ENCODE measurements at regions not wholly inside any gene's neighbourhood (a gene's known extent, or its start where the extent isn't known, plus 50 kb on each side); places are given as distances from the start of the nearest gene placed in this dataset.

DNA sequence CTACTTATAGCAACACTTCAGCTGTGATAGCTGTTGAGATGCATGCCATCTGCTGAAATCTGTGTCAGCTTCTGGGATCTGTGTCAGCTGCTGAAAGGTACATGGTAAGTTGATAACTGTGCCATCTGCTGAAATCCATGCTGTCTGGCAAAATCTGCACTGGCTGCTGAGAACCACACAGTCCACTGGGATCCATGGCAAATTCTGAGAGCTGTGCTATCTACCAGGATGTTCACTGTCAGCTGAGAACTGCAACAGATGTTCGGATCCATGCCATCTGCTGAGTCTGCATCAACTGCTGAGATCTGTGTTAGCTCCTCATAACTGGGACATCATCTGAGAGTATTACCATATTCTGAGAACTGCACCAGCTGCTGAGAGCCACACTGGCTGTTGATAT is 430.5 kb upstream of the POU3F4 start:
- no TSS peak for BruUV-seq (replicated peaks)
- no peaks in the 10 kb centered on the region for H3K79me2 ChIP-seq (ENCODE audit: low read length)
- H3K9me3 ChIP-seq (ENCODE audit: low read length), result no peaks in the 10 kb centered on the region
- CTCF ChIA-PET, result no interaction called here
- no peaks in the 10 kb centered on the region for H3K36me3 ChIP-seq (ENCODE audit: low read depth, low read length)
- H3K4me3 ChIP-seq (ENCODE audit: low read length), result no peak overlapping the region
- intact Hi-C loops (cut with micrococcal nuclease), result no loop called here
- no peaks in the 10 kb centered on the region for H3K27me3 ChIP-seq (ENCODE audit: low read length)
- ATAC-seq, result no peak
- H4K20me1 ChIP-seq (ENCODE audit: low read length), result no peaks in the 10 kb centered on the region
- DNase-seq, result no peak
- no peak overlapping the region for H3K4me2 ChIP-seq (ENCODE audit: low read length)
- H3K4me1 ChIP-seq (ENCODE audit: insufficient read depth, low read length), result no peaks in the 10 kb centered on the region
- TF ChIP-seq EZH2phosphoT487 (IDR thresholded peaks at IDR 0.05; ENCODE audit: borderline replicate concordance, low read length) (no peak), EZH2 (IDR thresholded peaks at IDR 0.05; ENCODE audit: low read length, unreplicated experiment) (no peak)
- TF ChIP-seq, protein P1, sequence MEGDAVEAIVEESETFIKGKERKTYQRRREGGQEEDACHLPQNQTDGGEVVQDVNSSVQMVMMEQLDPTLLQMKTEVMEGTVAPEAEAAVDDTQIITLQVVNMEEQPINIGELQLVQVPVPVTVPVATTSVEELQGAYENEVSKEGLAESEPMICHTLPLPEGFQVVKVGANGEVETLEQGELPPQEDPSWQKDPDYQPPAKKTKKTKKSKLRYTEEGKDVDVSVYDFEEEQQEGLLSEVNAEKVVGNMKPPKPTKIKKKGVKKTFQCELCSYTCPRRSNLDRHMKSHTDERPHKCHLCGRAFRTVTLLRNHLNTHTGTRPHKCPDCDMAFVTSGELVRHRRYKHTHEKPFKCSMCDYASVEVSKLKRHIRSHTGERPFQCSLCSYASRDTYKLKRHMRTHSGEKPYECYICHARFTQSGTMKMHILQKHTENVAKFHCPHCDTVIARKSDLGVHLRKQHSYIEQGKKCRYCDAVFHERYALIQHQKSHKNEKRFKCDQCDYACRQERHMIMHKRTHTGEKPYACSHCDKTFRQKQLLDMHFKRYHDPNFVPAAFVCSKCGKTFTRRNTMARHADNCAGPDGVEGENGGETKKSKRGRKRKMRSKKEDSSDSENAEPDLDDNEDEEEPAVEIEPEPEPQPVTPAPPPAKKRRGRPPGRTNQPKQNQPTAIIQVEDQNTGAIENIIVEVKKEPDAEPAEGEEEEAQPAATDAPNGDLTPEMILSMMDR (conservative IDR thresholded peaks at IDR 0.05; ENCODE audit: low read depth, low read length), result no peak
- H3K9ac ChIP-seq (ENCODE audit: low read length), result no peak overlapping the region
- no peaks in the 10 kb centered on the region for H3K9me2 ChIP-seq (replicated peaks; ENCODE audit: low read length)
- no peaks in the 10 kb centered on the region for H3F3A ChIP-seq (ENCODE audit: low read length, unreplicated experiment)
- H2AFZ ChIP-seq (ENCODE audit: low read length), result no peak overlapping the region
- H3K27ac ChIP-seq (ENCODE audit: low read length), result no peak overlapping the region
- POLR2A ChIA-PET (ENCODE audit: unreplicated experiment), result no interaction called here

DNA sequence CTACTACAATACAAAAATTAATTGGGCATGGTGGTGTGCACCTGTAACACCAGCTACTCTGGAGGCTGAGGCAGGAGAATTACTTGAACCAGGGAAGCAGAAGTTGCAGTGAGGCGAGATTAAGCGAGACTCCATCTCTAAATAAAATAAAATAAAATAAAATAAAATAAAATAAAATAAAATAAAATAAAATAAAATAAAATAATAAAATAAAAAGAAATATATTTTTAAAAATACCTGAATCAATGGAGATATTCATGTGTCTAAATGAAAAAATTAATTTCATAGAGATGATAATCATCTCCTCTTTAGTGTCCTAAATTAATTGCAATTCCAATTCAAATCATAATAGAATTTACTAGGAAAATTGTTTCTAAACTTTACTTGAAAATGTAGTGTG is 406.1 kb upstream of the POU3F4 start:
- no peaks in the 10 kb centered on the region for H3K79me2 ChIP-seq (ENCODE audit: low read length)
- no peak overlapping the region for H3K4me2 ChIP-seq (ENCODE audit: low read length)
- H3K27me3 ChIP-seq (ENCODE audit: low read length), result no peaks in the 10 kb centered on the region
- intact Hi-C loops (cut with micrococcal nuclease), result no loop called here
- no peaks in the 10 kb centered on the region for H3K36me3 ChIP-seq (ENCODE audit: low read depth, low read length)
- ChIA-PET CTCF (no interaction called here), POLR2A (ENCODE audit: unreplicated experiment) (no interaction called here)
- ATAC-seq (no peak), DNase-seq (no peak)
- no peaks in the 10 kb centered on the region for H3K9me3 ChIP-seq (ENCODE audit: low read length)
- H3K4me1 ChIP-seq (ENCODE audit: insufficient read depth, low read length), result no peaks in the 10 kb centered on the region
- H3K4me3 ChIP-seq (ENCODE audit: low read length), result no peak overlapping the region
- TF ChIP-seq EZH2phosphoT487 (IDR thresholded peaks at IDR 0.05; ENCODE audit: borderline replicate concordance, low read length) (no peak), EZH2 (IDR thresholded peaks at IDR 0.05; ENCODE audit: low read length, unreplicated experiment) (no peak)
- TF ChIP-seq, protein P1 (conservative IDR thresholded peaks at IDR 0.05; ENCODE audit: low read depth, low read length), result no peak
- no TSS peak for BruUV-seq (replicated peaks)
- no peak overlapping the region for H3K9ac ChIP-seq (ENCODE audit: low read length)
- no peaks in the 10 kb centered on the region for H3F3A ChIP-seq (ENCODE audit: low read length, unreplicated experiment)
- H3K27ac ChIP-seq (ENCODE audit: low read length), result no peak overlapping the region
- H3K9me2 ChIP-seq (replicated peaks; ENCODE audit: low read length), result no peaks in the 10 kb centered on the region
- no peaks in the 10 kb centered on the region for H4K20me1 ChIP-seq (ENCODE audit: low read length)
- no peak overlapping the region for H2AFZ ChIP-seq (ENCODE audit: low read length)

DNA sequence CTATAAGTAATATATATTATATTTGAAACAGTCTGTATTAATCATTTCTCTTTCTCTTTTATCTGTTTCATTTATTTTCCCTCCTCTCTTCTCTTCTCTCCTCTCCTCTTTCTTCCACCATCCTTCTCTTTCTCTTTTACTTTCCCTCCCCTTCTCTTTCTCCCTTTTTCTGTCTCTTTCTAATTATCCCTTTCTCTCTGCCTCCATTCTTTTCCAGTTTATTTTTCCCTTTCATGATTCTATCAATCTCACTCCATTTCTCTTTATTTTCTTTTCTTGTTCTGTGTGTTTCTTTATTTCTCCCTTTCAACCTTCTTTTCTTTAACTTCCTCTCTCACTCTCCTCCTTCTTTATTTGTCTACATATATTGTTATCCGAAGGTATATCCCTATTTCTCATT is 399.8 kb upstream of the POU3F4 start:
- no peak for DNase-seq
- H3K9me3 ChIP-seq (ENCODE audit: low read length), result no peaks in the 10 kb centered on the region
- TF ChIP-seq EZH2phosphoT487 (IDR thresholded peaks at IDR 0.05; ENCODE audit: borderline replicate concordance, low read length) (no peak), EZH2 (IDR thresholded peaks at IDR 0.05; ENCODE audit: low read length, unreplicated experiment) (no peak)
- TF ChIP-seq, protein P1 (conservative IDR thresholded peaks at IDR 0.05; ENCODE audit: low read depth, low read length), result no peak
- H3K9me2 ChIP-seq (replicated peaks; ENCODE audit: low read length), result no peaks in the 10 kb centered on the region
- intact Hi-C loops (cut with micrococcal nuclease), result no loop called here
- H2AFZ ChIP-seq (ENCODE audit: low read length), result no peak overlapping the region
- H4K20me1 ChIP-seq (ENCODE audit: low read length), result no peaks in the 10 kb centered on the region
- POLR2A ChIA-PET (ENCODE audit: unreplicated experiment), result no interaction called here
- no peak overlapping the region for H3K9ac ChIP-seq (ENCODE audit: low read length)
- BruUV-seq (replicated peaks), result no TSS peak
- no peaks in the 10 kb centered on the region for H3K79me2 ChIP-seq (ENCODE audit: low read length)
- H3K36me3 ChIP-seq (ENCODE audit: low read depth, low read length), result no peaks in the 10 kb centered on the region
- H3F3A ChIP-seq (ENCODE audit: low read length, unreplicated experiment), result no peaks in the 10 kb centered on the region
- CTCF ChIA-PET, result no interaction called here
- no peak overlapping the region for H3K27ac ChIP-seq (ENCODE audit: low read length)
- H3K27me3 ChIP-seq (ENCODE audit: low read length), result no peaks in the 10 kb centered on the region
- no peak overlapping the region for H3K4me3 ChIP-seq (ENCODE audit: low read length)
- ATAC-seq, result no peak
- no peaks in the 10 kb centered on the region for H3K4me1 ChIP-seq (ENCODE audit: insufficient read depth, low read length)
- H3K4me2 ChIP-seq (ENCODE audit: low read length), result no peak overlapping the region
